HG03432 (cell line): ENCODE measurements at regions not wholly inside any gene's neighbourhood (a gene's known extent, or its start where the extent isn't known, plus 50 kb on each side); places are given as distances from the start of the nearest gene placed in this dataset.
"Not testable (repeated sequence)": the region's sequence is repeated elsewhere in the genome, so short reads cannot be mapped to it uniquely, and the experiment has no call there.

Source experiments
- ATAC-seq: cut with Tn5 transposase; IDR thresholded peaks from one replicate; pipeline ENCODE4 v1.9.1; 2021; ENCODE audit warnings: mild to moderate bottlenecking, moderate library complexity; ENCODE audit not compliant: unreplicated experiment

DNA sequence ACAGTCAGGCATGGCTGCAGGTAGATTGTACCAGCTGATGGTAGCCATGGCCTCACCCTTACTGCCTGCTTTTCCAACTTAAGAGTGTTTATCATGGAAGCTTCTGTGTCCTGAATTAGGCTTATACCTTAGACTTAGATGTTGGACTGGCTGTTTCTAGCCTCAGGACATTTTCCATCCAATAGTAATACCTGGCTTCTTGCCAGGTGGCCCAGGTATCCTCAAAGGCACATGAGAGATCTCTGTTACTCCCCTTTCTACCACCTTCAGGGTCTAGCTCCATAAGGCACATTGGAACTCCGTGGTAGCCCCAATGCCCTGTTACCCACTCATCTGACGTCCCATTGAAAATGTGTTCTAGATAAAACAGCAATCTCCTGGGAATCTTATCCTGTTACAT, 407.5 kb downstream of the SPRY2 start:
- ATAC-seq, result no peak

DNA sequence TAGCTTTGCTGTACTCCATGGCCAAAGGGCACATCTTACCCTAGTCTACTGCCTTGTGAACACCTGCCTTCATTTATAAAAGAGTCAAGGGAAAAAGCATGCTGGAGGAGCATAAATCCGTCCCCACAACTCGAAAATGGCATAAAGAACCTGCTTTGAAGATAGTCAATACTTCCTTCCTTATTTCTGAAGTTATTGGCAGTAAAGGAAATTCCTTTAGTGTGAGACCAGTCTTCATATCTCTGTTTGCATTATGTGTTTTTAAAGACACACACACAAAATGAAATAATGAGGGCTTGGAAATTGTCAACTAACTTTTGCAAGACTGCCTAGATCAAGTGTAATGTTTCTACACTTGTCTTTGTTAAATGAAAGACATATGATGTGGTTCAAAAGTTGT, 408.4 kb downstream of the SPRY2 start:
- ATAC-seq, result no peak

DNA sequence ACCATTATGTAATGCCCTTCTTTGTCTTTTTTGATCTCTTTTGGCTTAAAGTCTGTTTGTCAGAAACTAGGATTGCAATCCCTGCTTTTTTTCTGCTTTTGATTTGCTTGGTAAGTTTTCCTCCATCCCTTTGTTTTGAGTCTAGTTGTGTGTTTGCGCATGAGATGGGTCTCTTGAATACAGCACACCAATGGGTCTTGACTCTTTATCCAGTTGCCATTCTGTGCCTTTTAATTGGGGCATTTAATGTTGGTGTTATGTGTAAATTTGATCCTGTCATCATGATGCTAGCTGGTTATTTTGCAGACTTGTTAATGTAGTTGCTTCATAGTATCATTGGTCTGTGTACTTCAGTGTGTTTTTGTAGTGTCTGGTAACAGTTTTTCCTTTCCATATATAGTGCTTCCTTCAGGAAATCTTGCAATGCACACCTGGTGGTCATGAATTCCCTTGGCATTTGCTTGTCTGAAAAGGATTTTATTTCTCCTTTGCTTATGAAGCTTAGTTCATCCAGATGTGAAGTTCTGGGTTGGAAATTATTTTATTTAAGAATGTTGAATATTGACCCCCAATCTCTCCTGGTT, 416.9 kb downstream of the SPRY2 start:
- ATAC-seq, result not testable (repeated sequence)

DNA sequence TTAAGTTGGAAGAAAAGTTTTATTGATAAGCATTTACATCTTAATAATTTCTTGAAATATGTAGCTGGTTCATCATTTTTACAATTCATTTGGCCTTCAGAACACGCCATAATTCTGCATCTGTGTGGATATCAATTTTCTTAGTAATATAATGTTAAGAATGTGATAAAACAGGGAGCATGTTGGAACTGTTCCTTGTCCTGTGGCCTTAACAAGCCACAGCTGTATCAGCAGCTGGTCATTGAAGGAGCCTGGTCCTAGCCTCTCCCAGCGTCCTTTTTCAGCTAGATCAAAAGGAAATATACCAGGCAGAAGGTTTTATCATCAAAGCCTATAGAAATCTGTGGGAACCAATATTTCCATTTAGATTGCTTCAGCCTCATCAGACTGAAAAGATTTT, 421.8 kb downstream of the SPRY2 start:
- no peak for ATAC-seq

DNA sequence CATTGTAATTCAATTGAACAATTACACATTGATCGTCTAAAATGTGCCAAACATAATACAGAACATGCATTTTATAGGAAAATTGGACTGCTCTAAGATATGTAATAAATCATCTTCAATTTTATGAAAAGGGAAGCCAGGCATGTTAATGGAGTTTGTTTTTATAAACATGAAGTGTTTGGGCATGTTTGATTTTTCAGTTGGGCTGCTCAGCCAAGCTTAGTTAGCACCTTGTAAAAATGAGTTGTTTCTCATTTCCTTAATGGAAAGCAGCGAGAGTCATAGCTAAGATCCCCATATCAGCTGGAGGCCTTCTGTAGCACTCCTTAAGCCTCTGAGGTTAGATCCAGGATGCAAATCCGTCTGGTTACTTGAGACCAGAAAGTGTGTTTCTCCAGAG, 422.3 kb downstream of the SPRY2 start:
- no peak for ATAC-seq

DNA sequence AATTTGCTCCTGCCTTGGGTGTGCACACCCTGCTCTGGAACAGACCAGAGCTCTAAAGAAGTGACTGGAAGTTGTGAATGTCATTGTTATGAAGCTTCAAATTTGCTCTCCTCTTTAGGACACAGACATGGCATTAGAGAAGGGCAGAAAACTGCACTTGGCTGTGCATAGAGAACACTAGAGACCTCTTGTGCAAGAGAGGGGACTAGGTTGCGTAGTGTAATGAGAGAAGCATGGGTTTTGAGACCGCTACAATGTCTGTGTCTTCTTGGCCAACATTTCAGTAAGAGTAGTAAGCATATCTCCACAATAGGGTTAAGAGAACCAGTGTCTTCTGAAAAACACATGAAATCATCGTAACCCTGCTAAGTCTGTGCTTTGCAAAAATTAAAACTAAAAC, 423.3 kb downstream of the SPRY2 start:
- no peak for ATAC-seq

DNA sequence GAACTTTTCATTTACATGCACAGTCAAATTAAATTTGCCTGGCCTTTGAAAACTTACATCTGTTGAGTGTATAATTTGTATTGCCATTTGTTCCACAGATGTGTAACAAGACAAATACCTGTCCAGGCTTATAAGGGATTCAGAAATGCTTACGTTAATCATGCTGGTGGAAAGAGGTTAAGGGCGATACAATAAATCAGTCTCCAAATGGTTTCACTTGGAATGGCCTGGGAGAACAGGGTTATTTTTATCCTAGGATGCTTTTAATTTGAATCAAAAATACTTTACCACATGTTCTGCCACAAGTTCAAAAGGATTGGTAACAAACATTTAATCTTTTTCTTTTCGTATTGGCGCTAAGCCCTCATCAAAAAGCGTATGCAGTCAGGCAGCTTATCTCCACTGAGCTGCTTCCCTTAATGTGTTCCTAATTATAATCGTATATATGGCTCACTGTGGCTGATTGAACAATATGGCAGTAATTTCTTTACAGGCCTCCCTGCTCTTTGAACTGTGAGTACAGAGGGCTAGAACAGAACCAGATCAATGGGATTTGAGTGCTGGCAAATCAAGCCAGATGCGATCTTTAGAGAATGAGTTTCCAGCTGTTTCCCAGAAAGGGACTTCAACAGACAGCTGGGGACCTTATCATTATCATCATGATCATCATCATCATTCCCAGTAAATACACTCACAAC, 425.7 kb downstream of the SPRY2 start:
- no peak for ATAC-seq

DNA sequence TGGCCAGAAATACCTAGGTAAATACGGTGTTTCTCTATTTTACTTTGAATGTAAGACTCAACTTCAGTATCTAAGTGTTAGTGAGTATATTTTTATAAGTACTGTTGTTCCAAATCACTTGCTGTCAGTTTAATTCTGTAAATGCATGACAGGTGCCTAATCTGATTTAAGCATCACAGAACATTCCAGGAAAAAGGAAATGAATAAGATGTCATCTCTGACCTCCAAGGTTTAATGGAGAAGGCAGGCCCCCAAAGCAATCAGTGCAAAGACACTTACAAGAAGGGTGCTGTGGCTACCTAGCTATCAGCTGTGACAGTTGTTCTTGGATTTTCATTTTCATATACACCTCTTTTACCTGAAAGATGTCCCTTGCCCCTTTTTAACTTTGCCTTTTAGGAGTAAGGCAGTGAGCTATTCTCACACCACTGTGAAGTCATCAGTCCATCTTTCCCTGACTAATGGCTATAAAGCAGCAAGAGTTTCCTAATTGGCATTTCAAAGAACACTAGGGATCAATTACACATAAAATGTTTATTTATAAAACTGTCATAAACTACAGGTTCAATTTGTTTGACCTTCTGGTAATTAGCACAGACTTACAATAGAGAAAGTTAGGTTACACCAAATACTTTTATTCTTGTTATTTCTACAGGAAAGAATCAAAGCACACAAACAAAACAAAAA, 427.6 kb downstream of the SPRY2 start:
- no peak for ATAC-seq

DNA sequence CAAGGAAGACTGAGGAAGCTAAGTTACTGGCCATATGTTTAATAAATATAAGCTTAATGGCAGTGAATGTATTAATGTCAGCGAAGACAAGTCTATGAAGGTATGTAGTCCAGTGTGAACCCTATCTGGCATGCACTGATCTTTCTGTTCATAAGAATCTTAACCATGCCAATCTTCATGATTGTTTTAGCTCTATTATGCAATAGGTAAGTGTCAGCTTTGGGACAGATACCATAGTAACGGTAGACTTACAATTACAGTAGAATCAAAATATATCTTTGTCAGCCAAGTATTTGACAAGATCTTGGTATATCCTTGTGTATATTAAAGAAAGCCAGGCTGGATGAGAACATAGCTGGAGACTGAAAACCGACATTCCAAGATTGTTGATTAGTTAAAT, 428.5 kb downstream of the SPRY2 start:
- no peak for ATAC-seq

DNA sequence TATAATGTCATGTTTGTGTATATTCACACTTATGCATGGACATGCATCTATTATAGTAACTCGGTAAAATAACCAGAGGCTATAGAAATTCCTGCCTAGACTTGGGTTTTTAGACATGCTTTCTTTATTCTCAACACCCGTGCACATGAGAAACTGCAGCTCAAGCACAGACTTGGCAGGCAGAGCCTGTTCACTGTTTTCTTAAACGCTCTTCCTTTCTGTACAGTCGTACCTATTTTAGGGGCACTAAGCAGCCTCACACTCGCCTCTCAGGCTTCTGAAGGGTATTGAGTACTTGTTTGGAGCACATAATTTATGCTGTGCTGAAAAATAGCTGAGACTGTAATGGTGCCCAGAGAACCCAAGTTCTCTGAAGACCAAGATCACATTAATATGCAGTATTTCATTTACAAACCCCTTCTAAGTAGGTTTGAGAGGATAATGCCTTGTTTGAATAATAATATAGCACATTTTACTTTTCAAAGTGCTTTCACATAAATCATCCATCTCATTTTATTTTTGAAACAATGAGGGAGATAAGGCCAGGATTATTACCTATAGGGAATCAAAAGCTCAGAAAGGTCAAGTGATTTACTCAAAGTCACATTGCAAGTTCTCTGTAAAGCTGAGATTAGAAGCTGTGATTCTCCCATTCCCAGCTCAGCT, 429.9 kb downstream of the SPRY2 start:
- no peak for ATAC-seq

DNA sequence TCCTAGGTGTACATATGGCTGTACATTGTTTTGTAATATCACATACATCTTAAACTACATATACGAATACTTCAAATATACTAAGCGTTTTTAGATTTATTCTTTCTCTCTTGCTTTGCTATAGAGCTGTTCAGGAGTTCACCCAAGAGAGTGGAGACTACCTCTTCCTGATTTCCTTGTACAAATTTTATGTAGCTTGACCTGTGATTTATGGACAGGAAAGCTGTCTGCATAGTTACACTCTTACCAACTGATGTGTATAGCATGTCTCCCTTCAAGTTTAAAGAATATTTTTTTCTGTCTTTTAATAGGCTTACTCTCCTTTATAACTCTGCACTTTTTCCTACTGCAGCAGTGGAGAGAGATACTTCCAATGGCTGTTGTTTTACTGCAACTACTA, 428.7 kb downstream of the NDFIP2 start:
- no peak for ATAC-seq

DNA sequence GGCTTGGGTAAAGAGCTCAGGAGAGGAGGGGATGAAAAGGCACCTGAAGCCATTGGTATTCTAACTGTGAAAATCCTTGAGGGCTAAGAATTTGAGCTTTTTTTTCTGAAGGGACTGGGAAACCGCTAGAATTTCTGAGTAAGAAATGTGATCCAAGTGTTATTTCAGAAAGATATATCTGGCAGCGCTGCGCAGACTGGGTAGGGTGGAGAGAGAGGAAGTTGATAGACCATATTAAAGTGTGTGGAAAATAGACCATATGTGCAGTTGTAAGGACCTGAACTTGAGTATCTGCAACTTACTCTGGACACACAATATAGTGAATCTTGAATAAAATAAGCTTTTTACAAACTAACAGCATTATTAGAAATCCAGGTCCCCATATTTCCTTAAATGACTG, 427.4 kb downstream of the NDFIP2 start:
- no peak for ATAC-seq

DNA sequence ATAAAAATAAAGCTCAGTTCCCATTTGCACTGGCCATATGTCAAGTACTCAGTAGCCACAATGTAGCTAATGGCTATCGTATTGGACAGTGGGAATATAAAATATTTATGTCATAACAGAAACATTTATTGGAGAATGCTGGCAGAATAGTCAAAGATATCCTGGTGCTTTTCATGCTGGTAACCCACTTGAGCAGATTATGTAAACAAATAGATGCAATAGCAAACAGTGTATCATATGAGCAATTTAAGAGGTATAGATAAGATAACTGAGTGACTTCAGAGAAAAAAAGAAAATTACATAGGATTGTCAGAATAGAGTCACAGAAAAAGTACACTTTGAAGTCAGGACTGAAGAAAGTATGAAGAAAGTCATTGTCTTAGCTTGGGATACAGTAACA, 426.6 kb downstream of the NDFIP2 start:
- no peak for ATAC-seq

DNA sequence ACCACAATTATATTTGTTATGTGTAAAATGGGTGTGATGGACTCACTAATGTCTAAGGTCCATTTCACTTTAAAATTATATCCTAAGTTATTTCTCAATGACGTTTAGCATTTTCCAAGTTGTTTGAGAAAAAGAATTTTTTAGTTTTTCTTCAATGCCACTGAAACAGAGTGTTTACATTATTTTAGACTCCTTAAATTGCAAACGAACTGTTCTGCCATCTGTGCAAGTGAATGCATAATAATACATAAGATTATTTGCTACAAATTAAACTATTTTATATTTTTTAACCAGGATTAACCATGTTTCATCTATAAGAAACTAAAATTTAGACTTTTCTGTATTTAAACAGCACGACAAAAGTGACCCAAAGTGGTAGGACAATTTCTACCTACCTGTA, 425.4 kb downstream of the NDFIP2 start:
- ATAC-seq, result no peak

DNA sequence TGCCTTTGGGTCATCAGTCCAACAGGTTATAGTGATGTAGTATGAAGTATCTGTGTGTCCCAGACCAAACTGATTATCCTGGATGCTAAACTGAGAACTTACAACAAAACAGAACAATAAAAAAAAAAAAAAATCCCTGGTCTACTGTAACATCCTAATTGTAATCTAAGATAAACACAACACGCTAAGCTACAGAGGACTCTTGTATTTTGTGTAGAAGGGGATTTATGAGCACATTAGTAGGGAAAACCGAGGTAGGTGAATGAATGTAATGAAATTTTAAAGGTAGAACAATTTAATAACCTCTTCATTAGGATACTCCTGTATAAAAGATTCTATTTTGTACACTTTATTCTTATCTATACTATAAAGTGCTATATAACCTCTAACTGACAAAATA, 424.1 kb downstream of the NDFIP2 start:
- no peak for ATAC-seq

DNA sequence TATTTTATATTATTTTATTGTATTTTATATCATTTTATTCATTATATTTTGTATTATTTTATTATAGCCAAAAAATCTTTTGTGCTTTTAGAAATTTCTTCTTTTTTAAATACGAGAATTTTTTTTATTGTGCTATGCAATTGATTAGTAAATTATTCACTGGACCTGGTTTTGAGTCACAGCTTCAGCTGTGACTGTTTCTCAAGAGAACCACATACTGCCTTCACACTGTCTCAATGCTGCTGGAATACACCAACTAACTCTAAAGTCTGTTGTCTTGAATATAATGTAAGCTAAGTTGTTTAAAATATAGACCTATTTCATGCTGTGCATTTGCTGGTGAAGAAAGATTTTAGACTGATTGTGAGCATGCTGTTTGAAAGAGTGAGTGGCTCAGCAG, 423.6 kb downstream of the NDFIP2 start:
- ATAC-seq, result no peak

DNA sequence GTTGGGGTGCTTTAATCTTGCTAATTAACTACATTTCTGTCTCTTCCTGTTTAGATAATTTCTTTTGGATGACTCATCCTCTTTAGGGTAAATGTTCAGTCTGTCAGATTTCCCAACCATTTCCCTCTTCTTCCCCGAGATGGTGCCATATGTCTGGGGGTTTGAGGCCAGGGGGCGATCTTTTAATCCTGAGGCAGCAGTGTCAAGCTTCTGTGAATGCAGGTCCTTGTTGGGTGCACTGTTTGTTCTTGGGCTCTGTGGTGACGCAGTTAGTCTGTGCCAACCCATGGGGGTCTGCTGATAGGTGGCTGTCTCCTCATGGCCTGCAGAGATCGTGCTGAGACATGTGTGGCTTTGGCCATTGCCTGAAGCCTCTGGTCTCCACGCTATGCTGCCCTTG, 420.4 kb downstream of the NDFIP2 start:
- no peak for ATAC-seq

DNA sequence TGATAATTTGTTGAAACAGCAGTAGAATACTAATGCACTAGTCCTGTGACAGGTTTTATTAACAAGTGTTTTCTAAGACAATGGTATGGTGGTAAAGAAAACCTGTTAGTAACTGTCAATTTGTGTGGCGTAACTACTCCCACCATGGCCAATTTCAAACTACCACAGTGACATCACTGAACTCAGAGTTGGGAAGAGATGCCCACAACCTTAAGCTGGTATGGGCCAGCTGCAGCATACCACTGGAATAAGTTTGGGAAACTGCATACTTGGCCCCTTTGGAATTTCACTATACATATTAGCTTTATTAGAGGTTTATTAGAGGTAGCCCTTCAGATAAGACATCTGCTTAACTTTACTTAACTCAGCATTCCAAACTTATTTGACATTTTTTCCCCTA, 419.4 kb downstream of the NDFIP2 start:
- ATAC-seq, result no peak

DNA sequence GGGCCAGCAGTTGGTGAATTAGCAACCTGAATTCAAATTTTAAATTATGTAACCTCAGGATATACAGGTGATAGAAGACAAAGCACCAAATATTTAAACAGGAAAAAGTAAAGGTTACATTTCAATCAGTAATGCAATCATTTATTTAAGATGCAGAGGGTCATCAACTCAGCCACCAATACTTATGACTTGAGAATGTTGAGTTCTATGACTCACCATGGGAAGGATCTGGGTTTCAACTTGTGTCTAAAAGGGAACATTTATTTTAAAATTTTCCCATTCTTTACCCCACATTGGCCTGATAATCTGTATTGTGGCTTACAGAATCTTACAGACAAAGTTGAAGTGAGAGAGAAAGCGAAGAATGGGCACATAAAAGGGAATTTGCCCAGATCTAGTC, 418.0 kb downstream of the NDFIP2 start:
- no peak for ATAC-seq

DNA sequence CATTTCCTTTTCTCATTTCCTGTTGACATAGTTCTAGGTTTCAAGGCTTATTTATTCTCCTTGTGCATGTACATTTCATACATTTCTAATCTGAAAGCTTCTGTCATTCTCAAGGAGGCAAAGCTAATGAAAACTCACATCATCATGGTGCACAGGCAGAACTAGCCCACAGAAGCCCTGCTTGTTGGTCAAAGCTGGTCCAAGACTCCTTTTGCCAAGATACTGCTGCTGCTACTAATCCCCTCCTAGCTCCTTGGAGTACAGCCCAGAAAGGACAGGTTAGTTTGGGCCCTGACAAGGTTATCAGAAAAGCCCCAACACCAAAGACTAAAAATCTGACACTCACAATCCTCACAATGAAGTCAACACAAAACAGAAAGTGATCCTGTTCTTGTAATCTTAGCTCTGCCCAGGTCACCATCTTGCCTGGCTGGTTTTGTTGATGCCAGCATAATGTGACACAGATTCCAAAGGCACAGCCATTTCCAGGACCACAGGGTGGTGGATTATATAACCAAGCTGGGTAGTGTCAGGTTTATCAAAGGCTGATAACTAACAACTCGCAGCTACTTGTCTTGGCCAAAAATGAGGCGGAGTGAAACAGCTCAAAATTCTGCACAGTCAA, 417.4 kb downstream of the NDFIP2 start:
- peak; percentile 46 for ATAC-seq

DNA sequence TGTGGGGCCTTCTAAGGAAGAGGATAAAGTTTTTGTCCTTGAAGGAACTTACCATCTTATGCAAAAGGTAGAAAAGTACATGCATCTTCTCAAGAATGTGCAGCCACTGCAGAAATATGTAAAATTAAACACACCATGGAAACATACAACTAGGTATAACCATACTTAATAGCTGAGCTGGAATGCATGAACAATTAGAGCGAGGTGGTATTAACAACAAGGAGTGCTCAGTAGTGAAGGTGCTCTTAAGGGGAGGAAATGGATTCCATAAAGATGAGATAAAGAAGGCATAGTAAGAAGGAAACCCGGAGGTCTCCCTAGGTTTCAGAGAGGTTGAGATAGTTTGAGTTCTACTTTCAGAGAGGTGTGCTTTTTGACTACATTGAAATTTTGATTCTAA, 415.9 kb downstream of the NDFIP2 start:
- no peak for ATAC-seq

DNA sequence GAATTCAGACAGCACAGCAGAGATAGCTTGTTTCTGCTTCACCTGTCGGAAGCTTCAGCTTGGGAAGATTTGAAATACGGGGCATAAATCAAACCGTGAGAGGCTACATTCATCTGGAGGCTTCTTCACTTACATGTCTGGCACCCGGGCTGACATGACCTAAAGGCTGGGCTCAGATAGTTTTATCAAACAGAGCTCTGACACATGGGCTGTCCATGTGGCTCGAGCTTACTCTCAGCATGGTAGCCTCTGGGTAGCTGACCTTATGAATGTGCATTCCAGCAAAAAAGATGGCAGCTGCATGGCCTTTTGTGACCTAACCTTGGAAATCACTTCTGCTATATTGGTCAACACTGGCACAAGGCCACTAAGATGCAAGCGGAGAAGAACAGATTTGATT, 414.5 kb downstream of the NDFIP2 start:
- no peak for ATAC-seq
